ENCODE measurements at regions not wholly inside any gene's neighbourhood (a gene's known extent, or its start where the extent isn't known, plus 50 kb on each side); places are given as distances from the start of the nearest gene placed in this dataset.
A peak's percentile ranks its signal among the peaks of the same experiment; 100 is the strongest.

DNA sequence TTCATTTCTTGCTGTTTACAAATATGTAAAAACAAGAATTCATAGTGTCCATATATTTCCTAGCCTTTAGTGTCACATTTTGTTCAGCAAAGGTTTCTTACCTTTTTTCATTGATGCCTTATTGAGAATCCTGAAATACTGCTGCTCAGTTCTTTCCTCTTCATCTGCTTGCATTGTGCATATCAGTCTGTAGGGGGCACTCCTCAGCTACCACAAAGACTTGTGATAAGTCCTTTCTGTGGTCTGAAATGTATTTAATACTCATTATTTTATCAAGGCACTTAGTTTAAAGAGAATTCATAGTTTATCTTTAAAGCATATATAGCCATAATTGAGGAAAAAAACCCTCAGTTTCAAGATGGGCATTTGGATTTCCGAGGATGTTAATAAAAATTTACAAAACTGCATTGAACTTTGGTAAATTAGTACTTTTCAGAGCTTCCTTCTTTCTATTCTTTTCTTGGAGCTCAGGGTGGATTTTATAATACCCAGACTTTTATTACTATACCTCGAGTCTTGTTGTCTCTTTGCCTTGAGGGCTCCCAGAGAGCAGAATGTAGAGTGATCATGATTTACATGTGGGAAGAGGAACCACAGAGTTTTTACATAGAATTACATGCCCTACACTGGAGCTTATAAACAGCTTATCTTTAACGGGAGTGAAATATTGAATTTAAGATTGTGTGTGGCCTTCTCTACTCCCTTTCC lies 570.1 kb downstream of the PLCL1 start:
- H3K4me3 ChIP-seq (ENCODE audit: low read depth in 1 of 3, low read length in 3 of 3): no peak overlapping the region
- DNase-seq (ENCODE audit: low spot score): no peak
- no peak overlapping the region for H3K27ac ChIP-seq (ENCODE audit: low read depth in 1 of 2, low read length in 2 of 2)
- no peaks in the 10 kb centered on the region for H3K9me3 ChIP-seq (ENCODE audit: control insufficient read depth in 4 of 4, low read length in 3 of 4)
- H3K27me3 ChIP-seq (ENCODE audit: control insufficient read depth in 4 of 4, insufficient read depth in 4 of 4, low read length in 3 of 4): peaks cover 0 to 7% (median 0%) of the 10 kb centered on the region in 4 donors
- TF ChIP-seq RXRA (IDR thresholded peaks at IDR 0.05) (no peak), RAD21 (IDR thresholded peaks at IDR 0.05) (peak; percentile 68 to 71), NR2F2 (IDR thresholded peaks at IDR 0.05) (no peak), FOXA2 (IDR thresholded peaks at IDR 0.05) (no peak), GABPA (IDR thresholded peaks at IDR 0.05 in 1 of 2, conservative IDR thresholded peaks at IDR 0.05 in 1 of 2) (no peak), JUND (IDR thresholded peaks at IDR 0.05) (no peak), HNF4G (IDR thresholded peaks at IDR 0.05) (no peak), YY1 (IDR thresholded peaks at IDR 0.05) (no peak), FOXA1 (IDR thresholded peaks at IDR 0.05) (no peak), TAF1 (conservative IDR thresholded peaks at IDR 0.05) (no peak)
- TF ChIP-seq, protein P1, sequence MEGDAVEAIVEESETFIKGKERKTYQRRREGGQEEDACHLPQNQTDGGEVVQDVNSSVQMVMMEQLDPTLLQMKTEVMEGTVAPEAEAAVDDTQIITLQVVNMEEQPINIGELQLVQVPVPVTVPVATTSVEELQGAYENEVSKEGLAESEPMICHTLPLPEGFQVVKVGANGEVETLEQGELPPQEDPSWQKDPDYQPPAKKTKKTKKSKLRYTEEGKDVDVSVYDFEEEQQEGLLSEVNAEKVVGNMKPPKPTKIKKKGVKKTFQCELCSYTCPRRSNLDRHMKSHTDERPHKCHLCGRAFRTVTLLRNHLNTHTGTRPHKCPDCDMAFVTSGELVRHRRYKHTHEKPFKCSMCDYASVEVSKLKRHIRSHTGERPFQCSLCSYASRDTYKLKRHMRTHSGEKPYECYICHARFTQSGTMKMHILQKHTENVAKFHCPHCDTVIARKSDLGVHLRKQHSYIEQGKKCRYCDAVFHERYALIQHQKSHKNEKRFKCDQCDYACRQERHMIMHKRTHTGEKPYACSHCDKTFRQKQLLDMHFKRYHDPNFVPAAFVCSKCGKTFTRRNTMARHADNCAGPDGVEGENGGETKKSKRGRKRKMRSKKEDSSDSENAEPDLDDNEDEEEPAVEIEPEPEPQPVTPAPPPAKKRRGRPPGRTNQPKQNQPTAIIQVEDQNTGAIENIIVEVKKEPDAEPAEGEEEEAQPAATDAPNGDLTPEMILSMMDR (IDR thresholded peaks at IDR 0.05; ENCODE audit: low read depth, low read length, missing input control): peak; percentile 51
- TF ChIP-seq, protein P2, sequence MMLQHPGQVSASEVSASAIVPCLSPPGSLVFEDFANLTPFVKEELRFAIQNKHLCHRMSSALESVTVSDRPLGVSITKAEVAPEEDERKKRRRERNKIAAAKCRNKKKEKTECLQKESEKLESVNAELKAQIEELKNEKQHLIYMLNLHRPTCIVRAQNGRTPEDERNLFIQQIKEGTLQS (IDR thresholded peaks at IDR 0.05): no peak
- TF ChIP-seq, protein P3, sequence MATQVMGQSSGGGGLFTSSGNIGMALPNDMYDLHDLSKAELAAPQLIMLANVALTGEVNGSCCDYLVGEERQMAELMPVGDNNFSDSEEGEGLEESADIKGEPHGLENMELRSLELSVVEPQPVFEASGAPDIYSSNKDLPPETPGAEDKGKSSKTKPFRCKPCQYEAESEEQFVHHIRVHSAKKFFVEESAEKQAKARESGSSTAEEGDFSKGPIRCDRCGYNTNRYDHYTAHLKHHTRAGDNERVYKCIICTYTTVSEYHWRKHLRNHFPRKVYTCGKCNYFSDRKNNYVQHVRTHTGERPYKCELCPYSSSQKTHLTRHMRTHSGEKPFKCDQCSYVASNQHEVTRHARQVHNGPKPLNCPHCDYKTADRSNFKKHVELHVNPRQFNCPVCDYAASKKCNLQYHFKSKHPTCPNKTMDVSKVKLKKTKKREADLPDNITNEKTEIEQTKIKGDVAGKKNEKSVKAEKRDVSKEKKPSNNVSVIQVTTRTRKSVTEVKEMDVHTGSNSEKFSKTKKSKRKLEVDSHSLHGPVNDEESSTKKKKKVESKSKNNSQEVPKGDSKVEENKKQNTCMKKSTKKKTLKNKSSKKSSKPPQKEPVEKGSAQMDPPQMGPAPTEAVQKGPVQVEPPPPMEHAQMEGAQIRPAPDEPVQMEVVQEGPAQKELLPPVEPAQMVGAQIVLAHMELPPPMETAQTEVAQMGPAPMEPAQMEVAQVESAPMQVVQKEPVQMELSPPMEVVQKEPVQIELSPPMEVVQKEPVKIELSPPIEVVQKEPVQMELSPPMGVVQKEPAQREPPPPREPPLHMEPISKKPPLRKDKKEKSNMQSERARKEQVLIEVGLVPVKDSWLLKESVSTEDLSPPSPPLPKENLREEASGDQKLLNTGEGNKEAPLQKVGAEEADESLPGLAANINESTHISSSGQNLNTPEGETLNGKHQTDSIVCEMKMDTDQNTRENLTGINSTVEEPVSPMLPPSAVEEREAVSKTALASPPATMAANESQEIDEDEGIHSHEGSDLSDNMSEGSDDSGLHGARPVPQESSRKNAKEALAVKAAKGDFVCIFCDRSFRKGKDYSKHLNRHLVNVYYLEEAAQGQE (IDR thresholded peaks at IDR 0.05): no peak
- TF ChIP-seq, protein P4, sequence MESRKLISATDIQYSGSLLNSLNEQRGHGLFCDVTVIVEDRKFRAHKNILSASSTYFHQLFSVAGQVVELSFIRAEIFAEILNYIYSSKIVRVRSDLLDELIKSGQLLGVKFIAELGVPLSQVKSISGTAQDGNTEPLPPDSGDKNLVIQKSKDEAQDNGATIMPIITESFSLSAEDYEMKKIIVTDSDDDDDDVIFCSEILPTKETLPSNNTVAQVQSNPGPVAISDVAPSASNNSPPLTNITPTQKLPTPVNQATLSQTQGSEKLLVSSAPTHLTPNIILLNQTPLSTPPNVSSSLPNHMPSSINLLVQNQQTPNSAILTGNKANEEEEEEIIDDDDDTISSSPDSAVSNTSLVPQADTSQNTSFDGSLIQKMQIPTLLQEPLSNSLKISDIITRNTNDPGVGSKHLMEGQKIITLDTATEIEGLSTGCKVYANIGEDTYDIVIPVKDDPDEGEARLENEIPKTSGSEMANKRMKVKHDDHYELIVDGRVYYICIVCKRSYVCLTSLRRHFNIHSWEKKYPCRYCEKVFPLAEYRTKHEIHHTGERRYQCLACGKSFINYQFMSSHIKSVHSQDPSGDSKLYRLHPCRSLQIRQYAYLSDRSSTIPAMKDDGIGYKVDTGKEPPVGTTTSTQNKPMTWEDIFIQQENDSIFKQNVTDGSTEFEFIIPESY (IDR thresholded peaks at IDR 0.05): no peak
- 36% methylated on average over 3 of the region's 3 CpGs for whole genome bisulfite sequencing
- no peaks in the 10 kb centered on the region for H3K36me3 ChIP-seq (ENCODE audit: control insufficient read depth in 4 of 4, insufficient read depth in 3 of 4, low read depth in 1 of 4, low read length in 3 of 4)
- H3K4me1 ChIP-seq (ENCODE audit: control insufficient read depth in 4 of 4, insufficient read depth in 4 of 4, low read length in 3 of 4): no peaks in the 10 kb centered on the region
- H3K9ac ChIP-seq (ENCODE audit: low read depth in 1 of 2, low read length in 2 of 2): no peak overlapping the region

DNA sequence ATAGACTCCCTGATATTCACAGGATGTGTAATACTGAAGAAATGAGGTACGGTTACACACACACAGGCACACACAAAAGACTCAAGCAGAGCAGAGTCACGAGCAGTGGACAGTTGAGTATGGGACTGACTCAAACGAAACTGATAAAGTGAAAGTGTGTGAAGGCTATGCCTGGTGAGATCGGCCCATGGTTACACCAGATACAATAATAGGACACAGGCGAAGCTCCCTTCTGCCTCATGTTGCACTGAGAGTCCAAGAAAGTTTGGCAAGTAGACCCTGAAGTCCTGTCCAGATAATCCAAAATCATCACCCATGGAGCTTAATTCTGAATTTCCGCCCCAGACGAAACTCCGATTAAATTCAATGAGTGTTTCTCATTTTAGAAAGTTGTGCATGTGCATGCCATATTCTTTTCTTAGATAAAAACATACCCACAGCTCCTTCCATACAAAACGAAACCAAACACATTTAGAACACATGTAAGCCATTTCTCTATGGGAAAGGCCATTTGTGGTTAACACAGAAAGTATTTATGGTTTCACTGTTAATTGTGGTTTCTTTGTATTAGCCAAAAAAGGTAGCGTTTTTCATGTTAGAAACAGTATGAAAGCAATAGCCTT lies 567.6 kb downstream of the PLCL1 start:
- Histone ChIP-seq H3K4me1 (ENCODE audit: control insufficient read depth in 4 of 4, insufficient read depth in 4 of 4, low read length in 3 of 4) (no peaks in the 10 kb centered on the region), H3K27ac (ENCODE audit: low read depth in 1 of 2, low read length in 2 of 2) (no peak overlapping the region), H3K36me3 (ENCODE audit: control insufficient read depth in 4 of 4, insufficient read depth in 3 of 4, low read depth in 1 of 4, low read length in 3 of 4) (no peaks in the 10 kb centered on the region), H3K9me3 (ENCODE audit: control insufficient read depth in 4 of 4, low read length in 3 of 4) (no peaks in the 10 kb centered on the region), H3K9ac (ENCODE audit: low read depth in 1 of 2, low read length in 2 of 2) (no peak overlapping the region), H3K4me3 (ENCODE audit: low read depth in 1 of 3, low read length in 3 of 3) (no peak overlapping the region), H3K27me3 (ENCODE audit: control insufficient read depth in 4 of 4, insufficient read depth in 4 of 4, low read length in 3 of 4) (peaks cover 0 to 4% (median 0%) of the 10 kb centered on the region in 4 donors)
- TF ChIP-seq, protein P5, sequence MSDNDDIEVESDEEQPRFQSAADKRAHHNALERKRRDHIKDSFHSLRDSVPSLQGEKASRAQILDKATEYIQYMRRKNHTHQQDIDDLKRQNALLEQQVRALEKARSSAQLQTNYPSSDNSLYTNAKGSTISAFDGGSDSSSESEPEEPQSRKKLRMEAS (IDR thresholded peaks at IDR 0.05): no peak
- TF ChIP-seq HNF4A (conservative IDR thresholded peaks at IDR 0.05) (no peak), NR2F2 (IDR thresholded peaks at IDR 0.05) (no peak), FOXA1 (IDR thresholded peaks at IDR 0.05) (no peak), EGR1 (IDR thresholded peaks at IDR 0.05; ENCODE audit: low read depth in 2 of 2) (no peak), JUND (IDR thresholded peaks at IDR 0.05) (no peak), RXRA (IDR thresholded peaks at IDR 0.05) (no peak)
- TF ChIP-seq, protein P3 (IDR thresholded peaks at IDR 0.05): no peak
- TF ChIP-seq, protein P4 (IDR thresholded peaks at IDR 0.05): no peak
- no peak for DNase-seq (ENCODE audit: low spot score)
- 77% methylated on average over 10 of the region's 10 CpGs for WGBS

Measured in liver (tissue), 8 donors.